ENCODE measurements at regions not wholly inside any gene's neighbourhood (a gene's known extent, or its start where the extent isn't known, plus 50 kb on each side); places are given as distances from the start of the nearest gene placed in this dataset.
"Not testable (repeated sequence)": the region's sequence is repeated elsewhere in the genome, so short reads cannot be mapped to it uniquely, and the experiment has no call there.

DNA sequence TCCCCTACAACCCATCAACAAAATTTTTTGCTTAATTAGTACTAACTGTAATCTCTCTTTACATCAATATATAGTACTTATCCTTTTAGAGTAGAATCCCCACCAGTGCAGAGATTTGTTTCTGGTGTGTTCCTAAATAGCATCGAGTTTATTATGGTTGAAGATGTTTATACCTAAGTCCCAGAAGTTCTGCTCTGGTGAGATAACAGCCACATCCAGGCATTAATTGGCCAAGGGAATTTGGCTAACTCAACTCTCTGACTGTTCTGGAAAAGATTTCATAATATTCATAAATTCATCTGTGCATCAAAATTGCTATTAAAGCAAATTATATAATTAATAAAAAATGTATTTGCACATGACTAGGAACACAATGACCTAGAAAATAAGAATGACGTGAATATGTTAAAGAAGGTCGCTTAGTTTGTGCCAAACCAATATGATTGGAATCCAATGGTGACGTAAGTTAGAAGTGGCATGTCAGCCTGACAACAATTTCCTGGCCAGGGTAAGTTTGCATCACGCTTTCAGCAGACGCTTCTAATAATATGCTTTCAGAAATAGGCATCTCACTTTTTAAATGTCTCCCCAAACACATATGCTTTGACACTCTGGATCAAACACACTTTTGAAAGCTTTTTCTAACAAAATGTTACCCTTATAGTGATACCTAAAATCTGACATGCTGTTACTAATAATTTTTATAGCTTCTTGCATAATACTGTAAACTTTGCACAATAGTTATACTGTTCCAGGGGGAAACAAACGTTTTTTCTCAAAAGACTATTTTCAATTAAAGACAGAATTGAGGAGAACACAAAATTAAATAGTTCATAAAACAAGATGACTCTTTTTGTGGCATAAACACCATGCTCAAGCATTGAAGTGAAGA lies 236.7 kb downstream of the TENT5A start:
- Histone ChIP-seq H3K4me1 (no peaks in the 10 kb centered on the region), H3K9me3 (no peaks in the 10 kb centered on the region), H3K27ac (no peak overlapping the region), H3K4me3 (no peak overlapping the region), H3K36me3 (no peaks in the 10 kb centered on the region), H3K27me3 (no peaks in the 10 kb centered on the region)
- intact Hi-C loops (cut with DNase I): no loop called here
- no peak for DNase-seq
- TF ChIP-seq, protein P1, sequence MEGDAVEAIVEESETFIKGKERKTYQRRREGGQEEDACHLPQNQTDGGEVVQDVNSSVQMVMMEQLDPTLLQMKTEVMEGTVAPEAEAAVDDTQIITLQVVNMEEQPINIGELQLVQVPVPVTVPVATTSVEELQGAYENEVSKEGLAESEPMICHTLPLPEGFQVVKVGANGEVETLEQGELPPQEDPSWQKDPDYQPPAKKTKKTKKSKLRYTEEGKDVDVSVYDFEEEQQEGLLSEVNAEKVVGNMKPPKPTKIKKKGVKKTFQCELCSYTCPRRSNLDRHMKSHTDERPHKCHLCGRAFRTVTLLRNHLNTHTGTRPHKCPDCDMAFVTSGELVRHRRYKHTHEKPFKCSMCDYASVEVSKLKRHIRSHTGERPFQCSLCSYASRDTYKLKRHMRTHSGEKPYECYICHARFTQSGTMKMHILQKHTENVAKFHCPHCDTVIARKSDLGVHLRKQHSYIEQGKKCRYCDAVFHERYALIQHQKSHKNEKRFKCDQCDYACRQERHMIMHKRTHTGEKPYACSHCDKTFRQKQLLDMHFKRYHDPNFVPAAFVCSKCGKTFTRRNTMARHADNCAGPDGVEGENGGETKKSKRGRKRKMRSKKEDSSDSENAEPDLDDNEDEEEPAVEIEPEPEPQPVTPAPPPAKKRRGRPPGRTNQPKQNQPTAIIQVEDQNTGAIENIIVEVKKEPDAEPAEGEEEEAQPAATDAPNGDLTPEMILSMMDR (IDR thresholded peaks at IDR 0.05): no peak
- ATAC-seq: no peak

DNA sequence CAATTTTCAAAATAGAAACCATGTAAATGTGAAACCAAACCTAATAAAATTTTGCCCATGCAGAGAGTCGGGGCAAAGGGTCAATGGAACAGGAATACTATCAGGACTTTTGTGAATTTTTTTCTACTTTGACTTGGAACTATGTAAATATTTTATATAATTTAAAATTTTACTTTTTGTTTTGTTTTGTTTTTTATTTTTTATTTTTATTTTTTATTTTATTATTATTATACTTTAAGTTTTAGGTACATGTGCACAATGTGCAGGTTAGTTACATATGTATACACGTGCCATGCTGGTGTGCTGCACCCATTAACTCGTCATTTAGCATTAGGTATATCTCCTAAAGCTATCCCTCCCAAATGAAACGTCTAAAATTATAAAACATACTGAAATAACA lies 238.3 kb downstream of the TENT5A start:
- intact Hi-C loops (cut with DNase I); ATAC-seq; H3K9me3 ChIP-seq; H3K4me3 ChIP-seq; DNase-seq; H3K36me3 ChIP-seq; H3K27ac ChIP-seq; H3K4me1 ChIP-seq; H3K27me3 ChIP-seq: not testable (repeated sequence)

DNA sequence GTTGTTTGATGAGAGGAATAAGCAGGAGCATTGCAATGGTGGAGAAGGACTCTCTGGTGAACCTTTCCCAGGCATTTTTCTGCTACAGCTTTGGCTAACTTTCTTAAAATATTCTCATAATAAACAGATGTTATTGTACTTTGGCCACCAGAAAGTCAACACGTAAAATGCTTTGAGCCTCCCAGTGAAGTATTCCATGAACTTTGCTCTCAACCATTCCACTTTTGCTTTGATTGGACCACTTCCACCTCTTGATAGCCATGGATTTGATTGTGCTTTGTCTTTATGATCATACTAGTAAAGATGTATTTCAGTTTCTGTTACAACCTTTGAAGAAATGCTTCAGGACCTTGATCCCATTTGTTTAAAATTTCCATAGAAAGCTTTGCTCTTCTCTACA lies 241.1 kb downstream of the TENT5A start:
- Histone ChIP-seq H3K27me3 (no peaks in the 10 kb centered on the region), H3K9me3 (no peaks in the 10 kb centered on the region), H3K36me3 (no peaks in the 10 kb centered on the region), H3K27ac (no peak overlapping the region), H3K4me3 (no peak overlapping the region), H3K4me1 (no peaks in the 10 kb centered on the region)
- ATAC-seq (no peak), DNase-seq (no peak)
- intact Hi-C loops (cut with DNase I): no loop called here
- TF ChIP-seq, protein P1 (IDR thresholded peaks at IDR 0.05): no peak

DNA sequence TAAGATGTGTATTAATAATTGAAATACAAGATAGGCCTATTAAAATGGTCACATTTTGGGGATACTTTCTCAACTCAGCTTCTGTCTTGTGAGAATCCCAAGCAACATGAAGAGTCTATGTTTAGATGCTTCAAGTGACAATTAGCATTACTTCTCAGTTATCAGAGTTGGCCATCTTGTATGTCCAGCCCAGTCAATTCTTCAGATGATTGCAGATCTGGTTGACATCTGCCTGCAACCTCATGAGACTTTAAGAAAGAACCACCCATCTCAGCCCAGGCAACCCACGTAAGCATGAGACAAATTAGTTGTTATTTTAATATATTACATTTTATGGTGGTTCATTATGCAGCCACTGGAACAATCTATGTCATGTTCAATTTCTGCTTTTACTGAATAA lies 256.5 kb downstream of the TENT5A start:
- Histone ChIP-seq H3K27me3 (no peaks in the 10 kb centered on the region), H3K9me3 (no peaks in the 10 kb centered on the region), H3K4me1 (no peaks in the 10 kb centered on the region), H3K36me3 (no peaks in the 10 kb centered on the region), H3K27ac (no peak overlapping the region), H3K4me3 (no peak overlapping the region)
- intact Hi-C loops (cut with DNase I): no loop called here
- no peak for ATAC-seq
- TF ChIP-seq, protein P1 (IDR thresholded peaks at IDR 0.05): no peak
- no peak for DNase-seq

DNA sequence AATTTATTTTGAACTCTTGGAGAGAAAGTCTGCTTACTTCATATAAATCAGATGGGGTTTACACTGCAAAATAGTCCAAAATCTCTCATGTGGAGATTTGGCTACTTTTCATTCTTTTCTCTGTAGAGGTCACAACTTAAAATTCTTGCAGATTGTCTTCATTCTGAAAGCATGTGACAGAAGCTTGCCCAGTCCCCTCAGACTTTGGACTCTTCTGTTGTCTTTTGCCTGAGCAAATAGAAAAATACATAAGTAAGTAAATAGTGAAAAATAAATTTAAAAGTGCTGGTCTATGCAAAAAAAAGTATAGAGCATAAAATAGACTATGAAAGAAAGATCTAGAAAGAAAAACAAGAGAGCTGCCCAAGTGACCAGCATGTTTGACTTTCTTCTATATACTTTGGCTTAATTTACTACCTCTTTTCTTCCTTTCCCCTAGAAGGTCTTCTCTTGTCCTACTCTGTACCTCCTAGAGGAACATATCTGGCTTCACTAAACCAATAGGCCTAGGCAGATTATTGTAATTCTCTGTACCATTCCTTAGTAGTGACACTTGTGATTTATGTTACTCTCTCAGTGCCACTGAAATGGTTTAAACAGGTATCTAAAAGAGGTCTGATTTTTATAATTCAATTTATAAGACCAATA lies 260.9 kb downstream of the TENT5A start:
- Histone ChIP-seq H3K4me3 (no peak overlapping the region), H3K4me1 (no peaks in the 10 kb centered on the region), H3K36me3 (no peaks in the 10 kb centered on the region), H3K27ac (no peak overlapping the region), H3K9me3 (no peaks in the 10 kb centered on the region), H3K27me3 (no peaks in the 10 kb centered on the region)
- intact Hi-C loops (cut with DNase I): no loop called here
- DNase-seq (no peak), ATAC-seq (no peak)
- TF ChIP-seq, protein P1 (IDR thresholded peaks at IDR 0.05): no peak

DNA sequence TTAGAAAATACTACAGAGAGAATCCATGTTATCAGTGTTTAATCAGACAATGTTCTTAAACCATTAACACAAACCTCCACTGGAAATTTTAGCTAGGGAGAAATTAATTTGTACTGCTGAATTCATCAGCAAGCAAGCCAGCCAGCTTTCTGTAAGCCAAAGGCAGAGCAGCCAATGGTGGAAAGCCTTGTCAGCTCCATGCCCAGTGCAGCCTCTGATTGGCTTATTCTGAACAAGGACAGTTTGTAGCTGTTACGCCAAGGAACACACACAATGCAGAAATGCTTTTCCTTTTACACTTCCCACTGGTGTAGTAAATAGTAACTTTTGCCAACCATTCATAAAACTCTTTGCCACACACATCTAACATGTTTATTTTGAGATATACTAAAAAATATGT lies 265.0 kb downstream of the TENT5A start:
- H3K27me3 ChIP-seq: no peaks in the 10 kb centered on the region
- ATAC-seq (peak; percentile 46), DNase-seq (no peak)
- no peak overlapping the region for H3K4me3 ChIP-seq
- intact Hi-C loops (cut with DNase I): no loop called here
- TF ChIP-seq, protein P1 (IDR thresholded peaks at IDR 0.05): no peak
- H3K9me3 ChIP-seq: no peaks in the 10 kb centered on the region
- H3K27ac ChIP-seq: no peak overlapping the region
- H3K4me1 ChIP-seq: no peaks in the 10 kb centered on the region
- no peaks in the 10 kb centered on the region for H3K36me3 ChIP-seq

Data from upper lobe of right lung (tissue), 1 donor.